ENCODE measurements at regions not wholly inside any gene's neighbourhood (a gene's known extent, or its start where the extent isn't known, plus 50 kb on each side); places are given as distances from the start of the nearest gene placed in this dataset.

DNA sequence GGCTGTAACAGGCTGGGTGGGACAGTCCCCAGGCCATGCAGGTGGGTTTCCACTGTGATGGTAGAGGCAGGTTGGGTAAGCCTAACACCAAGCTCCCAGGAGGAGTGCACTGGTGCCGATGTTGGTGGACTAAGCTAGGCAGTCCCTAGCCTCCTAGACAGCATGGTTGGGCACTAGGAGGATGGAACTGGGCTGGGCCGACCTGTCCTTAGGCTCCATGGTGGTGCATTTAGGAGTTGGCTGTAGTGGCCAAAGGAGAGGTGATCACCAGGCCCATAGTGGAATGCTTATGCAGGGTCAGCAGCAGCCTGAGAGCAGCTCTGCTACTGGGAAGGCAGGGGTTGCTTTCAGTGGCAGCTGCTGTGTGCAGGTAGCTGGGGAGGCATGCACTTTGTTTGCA lies 247.7 kb upstream of the CNTNAP2 start:
- no peak overlapping the region for H2BK20ac ChIP-seq (ENCODE audit: low read depth, low read length)
- H2AK5ac ChIP-seq (ENCODE audit: low read depth, low read length): no peak overlapping the region
- dilution Hi-C loops (cut with HindIII; ENCODE audit: low sequenced_read_pairs, unreplicated experiment) (no loop called here), intact Hi-C loops (cut with micrococcal nuclease) (no loop called here), in situ Hi-C loops (cut with MboI; ENCODE audit: low sequenced_read_pairs) (no loop called here)
- no peaks in the 10 kb centered on the region for H3K27me3 ChIP-seq (ENCODE audit: control insufficient read depth, insufficient read depth, low read length)
- no peak overlapping the region for H2AK9ac ChIP-seq (replicated peaks; ENCODE audit: low read depth, low read length, poor library complexity)
- POLR2A ChIA-PET (ENCODE audit: unreplicated experiment): no interaction called here
- H3K79me1 ChIP-seq (ENCODE audit: low read depth in 1 of 2, low read length in 2 of 2): no peaks in the 10 kb centered on the region
- 40% methylated on average over 1 of the region's 2 CpGs; no CpG with 5 or more reads in 1 of the 2 experiments for WGBS, 2 experiments (ENCODE audit: extremely low coverage in 2 of 2, insufficient read length in 1 of 2)
- no peak overlapping the region for H3K18ac ChIP-seq (ENCODE audit: low read depth, low read length)
- no peak overlapping the region for H3K27ac ChIP-seq (ENCODE audit: insufficient read depth, low read length)
- CTCF ChIA-PET: no interaction called here
- DNase-seq (no peak), ATAC-seq (ENCODE audit: low read depth) (no peak)
- no peak overlapping the region for H2BK5ac ChIP-seq (ENCODE audit: low read depth, low read length, poor library complexity, severe bottlenecking)
- no peaks in the 10 kb centered on the region for H3K36me3 ChIP-seq (ENCODE audit: control insufficient read depth, insufficient read depth, low read length)
- H4K8ac ChIP-seq (ENCODE audit: low read depth in 2 of 2, low read length in 2 of 2): no peak overlapping the region
- H3K4me3 ChIP-seq (ENCODE audit: insufficient read depth, low read depth, low read length): no peak overlapping the region
- no peak overlapping the region for H3K14ac ChIP-seq (replicated peaks; ENCODE audit: low read depth, low read length)
- H3K56ac ChIP-seq (ENCODE audit: extremely low read depth, insufficient read depth, low read length): no peak overlapping the region
- no TSS peak for BruUV-seq (replicated peaks)
- TF ChIP-seq BHLHE40 (IDR thresholded peaks at IDR 0.05; ENCODE audit: low read depth, low read length): no peak
- no peak for TF ChIP-seq MXI1 (IDR thresholded peaks at IDR 0.05; ENCODE audit: borderline replicate concordance, low read depth, low read length)
- no peak for TF ChIP-seq RCOR1 (IDR thresholded peaks at IDR 0.05; ENCODE audit: insufficient replicate concordance, low read length)
- no peak for TF ChIP-seq CHD1 (IDR thresholded peaks at IDR 0.05; ENCODE audit: low read depth, low read length)
- TF ChIP-seq, protein P1, sequence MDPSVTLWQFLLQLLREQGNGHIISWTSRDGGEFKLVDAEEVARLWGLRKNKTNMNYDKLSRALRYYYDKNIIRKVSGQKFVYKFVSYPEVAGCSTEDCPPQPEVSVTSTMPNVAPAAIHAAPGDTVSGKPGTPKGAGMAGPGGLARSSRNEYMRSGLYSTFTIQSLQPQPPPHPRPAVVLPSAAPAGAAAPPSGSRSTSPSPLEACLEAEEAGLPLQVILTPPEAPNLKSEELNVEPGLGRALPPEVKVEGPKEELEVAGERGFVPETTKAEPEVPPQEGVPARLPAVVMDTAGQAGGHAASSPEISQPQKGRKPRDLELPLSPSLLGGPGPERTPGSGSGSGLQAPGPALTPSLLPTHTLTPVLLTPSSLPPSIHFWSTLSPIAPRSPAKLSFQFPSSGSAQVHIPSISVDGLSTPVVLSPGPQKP (IDR thresholded peaks at IDR 0.05; ENCODE audit: borderline replicate concordance, low read depth, low read length): no peak
- TF ChIP-seq SMC3 (IDR thresholded peaks at IDR 0.05; ENCODE audit: low read depth, low read length): no peak
- TF ChIP-seq MAZ (IDR thresholded peaks at IDR 0.05; ENCODE audit: borderline replicate concordance, low read depth, low read length): no peak
- TF ChIP-seq NFE2L2 (IDR thresholded peaks at IDR 0.05; ENCODE audit: low read depth, low read length): no peak
- no peak for TF ChIP-seq RAD21 (IDR thresholded peaks at IDR 0.05; ENCODE audit: low read length)
- TF ChIP-seq POLR2A (IDR thresholded peaks at IDR 0.05; ENCODE audit: low read depth, low read length): no peak
- H2BK15ac ChIP-seq (ENCODE audit: low read depth, low read length): no peak overlapping the region
- no peaks in the 10 kb centered on the region for H3K4me1 ChIP-seq (ENCODE audit: control insufficient read depth, insufficient read depth, low read length)
- H3K9ac ChIP-seq (ENCODE audit: low read depth, low read length): no peak overlapping the region
- H4K5ac ChIP-seq (ENCODE audit: low read depth, low read length): no peak overlapping the region
- H2BK120ac ChIP-seq (ENCODE audit: low read depth, low read length): no peak overlapping the region
- no peak overlapping the region for H3K4me2 ChIP-seq (ENCODE audit: low read depth, low read length)
- no peaks in the 10 kb centered on the region for H3K9me1 ChIP-seq (ENCODE audit: insufficient read depth, low read length)
- no peaks in the 10 kb centered on the region for H4K20me1 ChIP-seq (ENCODE audit: insufficient read depth, low read length)
- H2AFZ ChIP-seq (replicated peaks; ENCODE audit: low read length, poor library complexity): no peak overlapping the region
- H3K4ac ChIP-seq (ENCODE audit: low read depth, low read length): no peak overlapping the region
- no peak overlapping the region for H4K91ac ChIP-seq (ENCODE audit: insufficient read depth, low read depth, low read length)
- H3K23ac ChIP-seq (ENCODE audit: low read depth, low read length): no peak overlapping the region
- H3K9me3 ChIP-seq (ENCODE audit: control insufficient read depth, insufficient read depth, low read length): peaks cover 9% of the 10 kb centered on the region

All from IMR-90 (cell line).